ENCODE measurements at regions not wholly inside any gene's neighbourhood (a gene's known extent, or its start where the extent isn't known, plus 50 kb on each side); places are given as distances from the start of the nearest gene placed in this dataset.

DNA sequence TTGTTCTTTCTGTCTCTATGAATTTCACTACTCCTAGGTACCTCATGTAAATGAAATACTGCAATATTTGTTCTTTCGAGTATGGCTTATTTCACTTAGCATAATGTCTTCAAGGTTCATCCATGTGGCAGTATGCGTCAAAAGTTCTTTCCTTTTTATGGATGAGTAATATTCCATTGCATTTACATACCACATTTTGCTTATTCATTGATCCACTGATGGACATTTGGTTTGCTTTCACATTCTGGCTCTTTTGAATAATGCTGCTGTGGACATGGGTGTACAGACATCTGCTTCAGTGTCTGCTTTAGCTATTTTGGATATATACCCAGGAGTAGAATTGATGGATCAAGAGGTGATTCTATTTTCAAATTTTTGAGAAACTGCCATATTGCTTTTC, 144.2 kb upstream of the PAPPA start:
- in situ Hi-C loops (cut with MboI; ENCODE audit: low pct_unique_long_range_greater_than_20kb, low sequenced_read_pairs, unreplicated experiment) = no loop called here
- DNase-seq (ENCODE audit: low spot score) = no peak
- TF ChIP-seq, protein P1, sequence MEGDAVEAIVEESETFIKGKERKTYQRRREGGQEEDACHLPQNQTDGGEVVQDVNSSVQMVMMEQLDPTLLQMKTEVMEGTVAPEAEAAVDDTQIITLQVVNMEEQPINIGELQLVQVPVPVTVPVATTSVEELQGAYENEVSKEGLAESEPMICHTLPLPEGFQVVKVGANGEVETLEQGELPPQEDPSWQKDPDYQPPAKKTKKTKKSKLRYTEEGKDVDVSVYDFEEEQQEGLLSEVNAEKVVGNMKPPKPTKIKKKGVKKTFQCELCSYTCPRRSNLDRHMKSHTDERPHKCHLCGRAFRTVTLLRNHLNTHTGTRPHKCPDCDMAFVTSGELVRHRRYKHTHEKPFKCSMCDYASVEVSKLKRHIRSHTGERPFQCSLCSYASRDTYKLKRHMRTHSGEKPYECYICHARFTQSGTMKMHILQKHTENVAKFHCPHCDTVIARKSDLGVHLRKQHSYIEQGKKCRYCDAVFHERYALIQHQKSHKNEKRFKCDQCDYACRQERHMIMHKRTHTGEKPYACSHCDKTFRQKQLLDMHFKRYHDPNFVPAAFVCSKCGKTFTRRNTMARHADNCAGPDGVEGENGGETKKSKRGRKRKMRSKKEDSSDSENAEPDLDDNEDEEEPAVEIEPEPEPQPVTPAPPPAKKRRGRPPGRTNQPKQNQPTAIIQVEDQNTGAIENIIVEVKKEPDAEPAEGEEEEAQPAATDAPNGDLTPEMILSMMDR (IDR thresholded peaks at IDR 0.05; ENCODE audit: extremely low read depth, insufficient read depth, missing control alignments) = no peak

DNA sequence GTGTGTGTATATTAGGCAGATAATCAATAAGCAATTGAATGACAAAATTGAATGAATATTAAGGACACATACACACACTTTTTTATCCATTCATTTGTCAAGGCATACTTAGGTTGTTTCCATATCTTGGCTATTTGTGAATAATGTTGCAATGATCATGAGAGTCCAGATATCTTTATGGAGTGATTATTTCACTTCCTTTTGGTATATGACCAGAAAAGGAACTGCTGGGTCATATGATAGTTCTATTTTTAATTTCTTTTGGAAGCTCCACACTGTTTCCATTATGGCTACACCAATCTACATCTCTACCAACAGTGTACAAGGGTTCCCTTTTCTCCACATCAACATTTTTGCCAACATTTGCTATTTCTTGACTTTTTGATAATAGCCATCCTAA, 137.7 kb upstream of the PAPPA start:
- in situ Hi-C loops (cut with MboI; ENCODE audit: low pct_unique_long_range_greater_than_20kb, low sequenced_read_pairs, unreplicated experiment) = no loop called here
- TF ChIP-seq, protein P1 (IDR thresholded peaks at IDR 0.05; ENCODE audit: extremely low read depth, insufficient read depth, missing control alignments) = no peak
- no peak for DNase-seq (ENCODE audit: low spot score)

DNA sequence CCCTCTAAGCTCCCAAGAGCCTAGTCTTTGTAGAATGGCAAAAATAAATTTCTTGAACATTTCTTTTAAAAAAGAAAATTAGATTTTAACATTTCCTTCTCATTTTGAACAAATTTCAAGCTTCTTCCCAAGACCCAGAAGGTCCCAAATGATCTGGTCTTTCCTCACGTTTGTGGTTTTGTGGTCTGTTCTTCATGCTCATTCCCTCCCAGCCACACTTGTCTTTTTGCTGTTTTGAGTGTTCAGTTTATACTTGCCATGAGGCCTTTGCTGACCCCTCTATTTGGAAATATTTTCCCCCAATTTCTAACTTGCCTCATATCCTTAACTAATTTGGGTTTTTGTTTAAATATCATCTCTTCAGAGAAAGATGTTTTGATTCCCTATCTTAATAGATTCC, 133.4 kb upstream of the PAPPA start:
- in situ Hi-C loops (cut with MboI; ENCODE audit: low pct_unique_long_range_greater_than_20kb, low sequenced_read_pairs, unreplicated experiment) = no loop called here
- no peak for DNase-seq (ENCODE audit: low spot score)
- TF ChIP-seq, protein P1 (IDR thresholded peaks at IDR 0.05; ENCODE audit: extremely low read depth, insufficient read depth, missing control alignments) = no peak

- TF ChIP-seq, protein P1 (IDR thresholded peaks at IDR 0.05; ENCODE audit: extremely low read depth, insufficient read depth, missing control alignments) = no peak
- no peak for DNase-seq (ENCODE audit: low spot score)
- in situ Hi-C loops (cut with MboI; ENCODE audit: low pct_unique_long_range_greater_than_20kb, low sequenced_read_pairs, unreplicated experiment) = no loop called here
Measured at GRCh38 chr9:116020801-116021200, 132.8 kb upstream of the PAPPA start.

GRCh38 chr9:116027096-116027495, 126.5 kb upstream of the PAPPA start:
- TF ChIP-seq, protein P1 (IDR thresholded peaks at IDR 0.05; ENCODE audit: extremely low read depth, insufficient read depth, missing control alignments) = no peak
- in situ Hi-C loops (cut with MboI; ENCODE audit: low pct_unique_long_range_greater_than_20kb, low sequenced_read_pairs, unreplicated experiment) = no loop called here
- no peak for DNase-seq (ENCODE audit: low spot score)

DNA sequence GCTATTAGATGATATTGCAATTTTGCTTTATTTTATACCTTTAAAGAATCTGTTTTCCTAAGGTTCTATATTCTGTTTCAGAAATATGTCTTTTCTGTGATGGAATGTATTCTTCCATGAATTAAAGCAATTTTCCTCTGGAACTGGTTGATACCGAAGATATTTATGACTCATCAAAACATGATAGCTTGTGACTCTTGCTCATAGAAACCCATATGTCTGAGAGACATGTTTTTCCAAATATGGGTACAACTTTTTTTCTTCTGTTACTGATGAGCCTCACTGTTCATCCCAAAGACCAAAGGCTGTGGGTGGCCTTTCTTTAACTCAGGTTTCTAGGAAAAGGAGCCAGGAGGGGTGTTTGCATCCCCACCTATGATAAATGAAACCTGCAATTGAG, 126.1 kb upstream of the PAPPA start:
- in situ Hi-C loops (cut with MboI; ENCODE audit: low pct_unique_long_range_greater_than_20kb, low sequenced_read_pairs, unreplicated experiment) = no loop called here
- TF ChIP-seq, protein P1 (IDR thresholded peaks at IDR 0.05; ENCODE audit: extremely low read depth, insufficient read depth, missing control alignments) = no peak
- DNase-seq (ENCODE audit: low spot score) = no peak

GRCh38 chr9:116027951-116028350, 125.6 kb upstream of the PAPPA start:
- in situ Hi-C loops (cut with MboI; ENCODE audit: low pct_unique_long_range_greater_than_20kb, low sequenced_read_pairs, unreplicated experiment) = no loop called here

More at GRCh38 chr9:116027951-116028350, 125.6 kb upstream of the PAPPA start:
- TF ChIP-seq, protein P1 (IDR thresholded peaks at IDR 0.05; ENCODE audit: extremely low read depth, insufficient read depth, missing control alignments) = no peak
- no peak for DNase-seq (ENCODE audit: low spot score)
